Pancreas (tissue), 10 donors: ENCODE measurements at regions not wholly inside any gene's neighbourhood (a gene's known extent, or its start where the extent isn't known, plus 50 kb on each side); places are given as distances from the start of the nearest gene placed in this dataset.

Source experiments
- ATAC-seq, 4 donors: fragments of 200-7000 bp; cut with Tn5 transposase; one replicate each; pipeline versions ENCODE4 v1.8.0 to v1.9.1; 2020; ENCODE audit warnings: mild to moderate bottlenecking in 4 of 4, moderate library complexity in 4 of 4
- DNase-seq, 6 donors: peaks; one replicate each; pipeline ENCODE4 v3.0.0-alpha.2; 2020
- FAIRE-seq: peaks from 2 replicates; lab custom pipeline; 2012; peaks lifted over from hg19 to GRCh38; lab: Jason Lieb, UNC
- H3K27ac ChIP-seq, 4 donors: fragments of 200-600 bp; sonication (generic); 1 replicate in 3 of 4; 2 replicates in 1 of 4; pipeline versions ENCODE4 v1.5.0 to v1.8.0; 2020
- H3K27me3 ChIP-seq, 4 donors: fragments of 200-600 bp; one replicate each; pipeline ENCODE4 v1.8.0; 2021
- H3K36me3 ChIP-seq, 3 donors: fragments of 200-600 bp; sonication (generic) in 1 of 3; one replicate each; pipeline versions ENCODE4 v1.5.0 to v1.8.0; 2020 to 2021
- H3K4me1 ChIP-seq, 3 donors: fragments of 200-600 bp; one replicate each; pipeline ENCODE4 v1.8.0; 2021
- H3K4me3 ChIP-seq, 4 donors: fragments of 200-600 bp; sonication (generic) in 2 of 4; one replicate each; pipeline versions ENCODE4 v1.5.0 to v1.8.0; 2020 to 2021
- H3K9me3 ChIP-seq, 4 donors: fragments of 200-600 bp; one replicate each; pipeline ENCODE4 v1.8.0; 2021
- CTCF ChIP-seq, 4 donors: fragments of 200-600 bp; sonication (generic) in 3 of 4; IDR thresholded peaks; one replicate each; pipeline versions ENCODE4 v1.5.0 to v1.8.0; 2021; ENCODE audit warnings: antibody characterized with exemption in 4 of 4
- WGBS, 2 donors: extraction: QIAGEN DNeasy Blood & Tissue Kit; methylation state at CpG; one replicate each; pipeline ENCODE4 v1.1.7; 2013; 5-methylcytosine and 5-hydroxymethylcytosine counted together
- intact Hi-C, 3 donors: fragments of 100-400 bp; cut with DNase I; formaldehyde crosslinking; loops; one replicate each; pipeline versions ENCODE4 v1.11.1 to v1.14.2; 2022
- donor health status: healthy with polysubstance abuse.
- donor health status: DM: no; HTN: no; CAD: no; lungs with moderate emphysema.
- donor health status: DM: no; HTN: no; CAD: no.
- donor health status: control.
- donor health status: control.
- donor health status: Bipolar disorder and iron deficiency.
- donor health status: DM: yes; HTN: yes; CAD: no.
- donor health status: DM: no; HTN: no; CAD: no.
- donor health status: DM: no; HTN: no; CAD: no.
- donor health status: DM: yes; HTN: yes; CAD: no.

- intact Hi-C loops, result no loop called here
- Histone ChIP-seq H3K27me3 (no peaks in the 10 kb centered on the region), H3K27ac (no peak overlapping the region), H3K4me3 (no peak overlapping the region), H3K36me3 (no peaks in the 10 kb centered on the region), H3K4me1 (no peaks in the 10 kb centered on the region), H3K9me3 (no peaks in the 10 kb centered on the region)
- DNase-seq (no peak), FAIRE-seq (no peak), ATAC-seq (no peak)
- 28 to 40% methylated on average over 3 of the region's 3 CpGs for WGBS, 2 donors
- no peak for TF ChIP-seq CTCF (IDR thresholded peaks at IDR 0.05)
Measured at GRCh38 chr9:13580131-13580530, 300.6 kb upstream of the MPDZ start.

- ATAC-seq (no peak), DNase-seq (no peak), FAIRE-seq (no peak)
- Histone ChIP-seq H3K4me1 (no peaks in the 10 kb centered on the region), H3K27me3 (no peaks in the 10 kb centered on the region), H3K27ac (no peak overlapping the region), H3K4me3 (no peak overlapping the region), H3K36me3 (no peaks in the 10 kb centered on the region), H3K9me3 (no peaks in the 10 kb centered on the region)
- TF ChIP-seq CTCF (IDR thresholded peaks at IDR 0.05), result no peak
- intact Hi-C loops, result no loop called here
Measured at GRCh38 chr9:13576101-13576500, 296.6 kb upstream of the MPDZ start.

GRCh38 chr9:13575558-13575957, 296.1 kb upstream of the MPDZ start:
- no peak for DNase-seq
- Histone ChIP-seq H3K36me3 (no peaks in the 10 kb centered on the region), H3K4me3 (no peak overlapping the region), H3K4me1 (no peaks in the 10 kb centered on the region), H3K9me3 (no peaks in the 10 kb centered on the region), H3K27me3 (no peaks in the 10 kb centered on the region), H3K27ac (no peak overlapping the region)
- FAIRE-seq, result no peak
- WGBS, 2 donors, result 86 to 93% methylated on average over 1 of the region's 1 CpG
- TF ChIP-seq CTCF (IDR thresholded peaks at IDR 0.05), result no peak
- ATAC-seq, result no peak
- intact Hi-C loops, result no loop called here

DNA sequence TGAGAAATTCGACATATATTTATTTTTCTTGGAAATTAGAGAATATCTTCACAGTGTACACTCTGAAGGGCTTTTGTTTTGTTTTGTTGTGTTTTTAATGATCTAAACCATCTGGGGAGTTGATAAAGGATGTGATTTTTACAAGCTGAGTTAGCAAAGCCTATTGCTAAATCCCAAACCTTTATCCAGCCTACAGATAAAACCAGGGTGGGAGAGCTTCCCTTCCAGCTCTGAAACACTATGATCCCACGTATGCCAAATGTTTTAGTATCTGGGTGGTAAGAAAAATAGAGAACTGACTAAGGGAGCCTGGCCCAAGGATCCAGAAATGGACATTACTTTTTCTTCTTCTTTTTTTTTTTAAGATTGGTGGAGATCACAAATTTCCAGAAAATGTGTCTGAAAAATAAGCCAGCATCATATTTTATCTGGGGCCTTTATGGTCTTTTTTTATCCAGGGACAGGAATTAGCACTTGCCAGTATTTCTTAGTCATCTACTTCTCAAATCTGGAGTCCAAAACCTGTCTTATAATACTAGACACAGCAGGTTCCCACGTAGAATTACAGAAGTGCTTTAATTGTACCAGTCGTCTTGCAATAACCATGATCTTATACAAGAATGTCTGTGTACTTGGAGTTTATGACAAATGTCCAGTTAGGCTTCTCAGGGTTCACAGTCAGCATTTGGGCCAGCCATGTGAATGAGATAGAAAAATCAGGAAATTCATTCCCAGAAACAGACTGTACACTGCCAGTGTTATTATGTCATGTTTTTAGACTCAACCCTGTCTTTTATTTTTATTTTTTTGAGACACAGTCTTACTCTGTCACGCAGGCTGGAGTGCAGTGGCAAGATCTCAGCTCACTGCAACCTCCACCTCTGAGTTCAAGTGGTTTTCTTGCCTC, 290.8 kb upstream of the MPDZ start:
- FAIRE-seq, result no peak
- peak in 3 of 4 donors; percentile 8 to 38 (median 26) for ATAC-seq
- intact Hi-C loops, result no loop called here
- 66 to 71% methylated on average over 5 of the region's 5 CpGs for WGBS, 2 donors
- DNase-seq, result no peak
- TF ChIP-seq CTCF (IDR thresholded peaks at IDR 0.05), result no peak
- Histone ChIP-seq H3K9me3 (no peaks in the 10 kb centered on the region), H3K4me3 (no peak overlapping the region), H3K27me3 (no peaks in the 10 kb centered on the region), H3K27ac (no peak overlapping the region), H3K36me3 (no peaks in the 10 kb centered on the region), H3K4me1 (no peaks in the 10 kb centered on the region)

DNA sequence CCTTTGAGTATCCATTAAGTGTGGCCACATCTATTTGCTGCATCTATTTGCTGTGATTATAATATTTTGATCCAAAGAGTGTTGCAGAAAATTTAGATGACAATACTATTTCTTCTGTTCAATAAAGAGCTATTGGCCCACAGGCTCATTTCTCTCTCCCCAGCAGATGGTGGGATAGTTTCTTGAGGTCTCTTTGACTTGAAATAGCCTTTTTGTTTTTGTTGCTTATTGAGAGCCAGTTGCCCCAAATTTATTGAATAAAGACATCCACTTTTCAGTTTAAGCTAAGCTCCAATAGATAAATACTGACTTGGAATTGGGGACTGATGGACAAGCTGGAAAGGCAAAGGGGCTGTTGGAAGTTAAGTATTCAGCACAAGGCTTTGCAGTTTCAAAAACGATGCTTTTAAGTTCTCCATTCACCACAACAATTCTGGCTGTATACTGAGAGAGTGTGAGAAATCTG, 290.1 kb upstream of the MPDZ start:
- Histone ChIP-seq H3K27ac (no peak overlapping the region), H3K4me1 (no peaks in the 10 kb centered on the region), H3K27me3 (no peaks in the 10 kb centered on the region), H3K4me3 (no peak overlapping the region), H3K9me3 (no peaks in the 10 kb centered on the region), H3K36me3 (no peaks in the 10 kb centered on the region)
- ATAC-seq (no peak), DNase-seq (no peak), FAIRE-seq (no peak)
- intact Hi-C loops, result no loop called here
- no peak for TF ChIP-seq CTCF (IDR thresholded peaks at IDR 0.05)
- WGBS, 2 donors, result 43 to 52% methylated on average over 1 of the region's 1 CpG
